ENCODE measurements at regions not wholly inside any gene's neighbourhood (a gene's known extent, or its start where the extent isn't known, plus 50 kb on each side); places are given as distances from the start of the nearest gene placed in this dataset.

DNA sequence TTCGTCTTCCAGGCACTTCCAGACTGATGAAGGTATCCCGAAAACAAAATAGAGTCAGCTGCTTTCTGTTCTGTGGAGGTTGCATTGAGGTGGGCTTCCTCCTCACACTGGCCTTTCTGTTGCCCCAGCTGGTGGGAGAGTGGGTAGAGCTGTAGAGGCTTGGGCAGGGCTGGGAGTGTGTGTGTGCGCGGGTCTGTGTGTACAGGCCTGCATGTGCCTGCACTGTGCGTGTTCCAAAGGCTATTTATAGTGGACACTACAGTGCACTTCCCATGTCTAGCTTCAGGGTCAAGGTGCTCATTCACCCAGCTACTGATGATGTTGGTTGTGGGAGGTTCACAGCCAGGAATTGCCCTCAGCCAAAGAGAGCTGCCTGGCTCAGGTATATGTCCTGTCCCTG is 260.1 kb upstream of the HABP2 start:
- DNase-seq = no peak

DNA sequence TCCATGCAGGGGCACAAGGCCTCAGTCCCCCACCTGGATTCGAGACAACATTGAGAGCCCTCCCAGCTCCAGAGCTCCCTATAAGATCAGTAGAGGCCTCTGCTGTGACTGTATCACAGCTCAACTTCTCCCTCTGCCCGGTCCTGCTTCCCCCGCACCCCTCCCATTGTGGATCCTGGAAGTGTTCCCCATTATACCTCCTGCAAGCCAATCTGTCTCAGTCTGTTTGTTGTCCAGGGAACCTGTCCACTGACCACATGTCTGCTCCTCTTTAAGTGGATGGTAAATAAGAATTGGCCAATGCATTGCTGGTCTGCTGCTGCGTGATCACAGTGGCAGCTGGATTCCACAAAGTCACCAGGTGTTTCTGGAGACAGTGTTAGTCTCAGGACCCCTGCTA is 259.7 kb upstream of the HABP2 start:
- DNase-seq = no peak

DNA sequence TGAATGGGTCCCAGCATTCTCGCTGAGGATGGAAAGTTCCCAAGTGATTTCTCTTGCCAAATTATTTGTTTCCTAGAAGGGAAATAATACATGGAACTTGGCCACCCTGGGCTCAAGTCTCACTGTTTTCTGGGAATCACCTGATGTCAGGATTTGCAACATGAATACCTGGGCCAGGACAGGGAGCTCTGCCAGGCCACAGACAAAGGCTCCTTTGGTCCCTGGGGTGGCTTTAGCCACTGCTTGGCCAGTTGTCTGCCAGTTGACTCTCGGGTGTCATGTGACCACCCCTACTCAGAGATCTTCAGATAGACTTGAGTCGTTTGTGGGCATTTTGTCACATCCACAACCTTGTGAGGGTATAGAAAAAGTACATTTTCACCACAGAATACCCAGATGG is 258.0 kb upstream of the HABP2 start:
- no peak for DNase-seq

DNA sequence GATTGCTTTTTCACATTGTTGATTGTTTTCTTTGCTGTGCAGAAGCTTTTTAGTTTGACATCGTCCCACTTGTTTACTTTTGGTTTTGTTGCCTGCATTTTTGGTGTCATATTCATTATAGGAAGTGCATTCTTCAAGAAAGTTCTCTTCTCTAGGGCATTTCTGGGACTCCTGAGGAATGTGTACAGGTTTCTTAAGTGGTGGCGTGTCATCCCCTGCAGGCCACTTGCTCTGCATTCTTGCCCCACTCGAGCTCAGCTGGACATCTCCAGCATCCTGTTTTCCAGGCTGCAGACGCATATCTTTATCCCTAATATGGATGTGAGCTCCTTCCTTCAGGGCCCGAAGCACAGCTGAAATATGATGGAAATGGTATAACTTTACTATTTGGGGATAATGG is 255.6 kb upstream of the HABP2 start:
- DNase-seq = no peak

DNA sequence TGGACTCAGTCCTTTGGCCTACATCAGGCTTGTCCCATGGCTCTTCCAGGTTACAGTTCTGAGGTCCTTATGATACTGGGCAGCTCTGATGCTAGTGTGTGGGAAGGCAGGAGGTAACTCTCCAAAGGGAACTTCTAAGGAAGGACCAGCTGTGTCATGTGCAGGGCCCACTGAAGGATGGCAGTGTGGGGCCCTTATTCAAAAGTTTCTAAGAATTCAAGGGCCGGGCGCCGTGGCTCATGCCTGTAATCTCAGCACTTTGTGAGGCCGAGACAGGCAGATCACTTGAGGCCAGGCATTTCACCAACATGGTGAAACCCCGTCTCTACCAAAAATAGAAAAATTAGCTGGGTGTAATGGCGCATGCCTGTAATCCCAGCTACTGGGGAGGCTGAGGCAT is 254.2 kb upstream of the HABP2 start:
- DNase-seq = no peak

DNA sequence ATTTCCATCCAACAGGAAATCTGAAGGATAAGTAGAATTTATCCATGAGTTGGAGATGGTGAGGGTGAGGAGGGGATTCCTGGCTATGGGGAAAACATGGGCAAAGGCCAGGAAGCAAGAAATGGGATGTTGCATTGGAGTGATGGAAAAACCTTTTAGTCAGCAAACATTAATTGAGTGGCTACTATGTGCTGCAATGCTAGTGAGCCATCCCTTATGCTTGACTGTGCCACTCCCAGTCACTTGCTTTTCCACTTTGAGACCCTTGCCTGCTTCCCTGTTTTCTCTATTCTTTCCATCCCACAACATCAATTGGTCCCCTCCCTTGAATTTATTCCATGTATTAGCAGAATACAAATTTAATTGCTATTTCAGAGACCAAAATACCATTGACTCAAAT is 252.7 kb upstream of the HABP2 start:
- no peak for DNase-seq

DNA sequence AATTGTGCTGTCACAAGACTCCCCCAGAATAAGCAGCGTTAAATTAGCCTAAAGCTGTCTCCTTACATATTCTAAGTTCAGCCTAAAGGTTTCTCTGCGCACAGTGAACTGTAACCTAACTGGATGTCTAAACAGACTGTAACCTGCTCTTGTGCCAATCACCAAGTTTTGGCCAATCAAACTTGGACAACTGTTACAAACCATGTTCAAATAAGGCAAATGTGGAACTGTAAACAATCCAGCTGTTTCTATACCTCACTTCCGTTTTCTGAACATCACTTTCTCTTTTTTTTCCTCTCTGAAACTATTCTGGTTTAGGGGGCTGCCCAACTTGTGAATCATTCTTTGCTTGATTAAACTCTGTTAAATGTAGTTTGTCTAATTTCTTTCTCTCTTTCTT is 252.2 kb upstream of the HABP2 start:
- DNase-seq = no peak

DNA sequence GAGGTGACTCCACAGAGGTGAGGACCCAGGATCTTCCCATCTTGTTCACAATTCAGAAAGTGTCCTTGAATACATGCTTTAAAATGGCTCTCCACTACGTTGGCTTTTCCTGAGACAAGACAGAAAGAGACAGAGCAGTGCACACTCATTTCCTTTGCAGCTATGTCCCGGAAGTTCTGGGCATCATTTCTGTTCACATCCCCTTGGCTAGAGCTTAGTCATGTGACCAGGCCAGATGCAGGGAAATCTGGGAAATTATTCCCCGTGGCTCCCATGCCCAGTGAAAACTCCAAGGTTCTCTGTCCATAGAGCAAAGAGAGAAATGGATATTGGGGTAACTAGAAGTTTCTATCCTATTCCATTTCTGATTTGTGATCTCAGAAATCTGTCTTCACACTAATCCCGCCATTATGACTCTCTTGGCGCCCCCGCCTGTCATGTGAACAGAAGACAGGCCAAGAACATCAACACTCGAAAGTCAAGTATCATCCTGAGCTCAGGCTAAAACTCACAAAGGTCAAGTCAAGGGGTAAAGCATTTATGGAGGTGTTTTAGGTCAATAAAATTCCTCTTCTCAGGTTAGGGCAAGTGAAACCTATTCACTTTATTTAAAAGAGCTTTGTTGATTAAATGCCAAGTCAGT is 251.4 kb upstream of the HABP2 start:
- no peak for DNase-seq

DNA sequence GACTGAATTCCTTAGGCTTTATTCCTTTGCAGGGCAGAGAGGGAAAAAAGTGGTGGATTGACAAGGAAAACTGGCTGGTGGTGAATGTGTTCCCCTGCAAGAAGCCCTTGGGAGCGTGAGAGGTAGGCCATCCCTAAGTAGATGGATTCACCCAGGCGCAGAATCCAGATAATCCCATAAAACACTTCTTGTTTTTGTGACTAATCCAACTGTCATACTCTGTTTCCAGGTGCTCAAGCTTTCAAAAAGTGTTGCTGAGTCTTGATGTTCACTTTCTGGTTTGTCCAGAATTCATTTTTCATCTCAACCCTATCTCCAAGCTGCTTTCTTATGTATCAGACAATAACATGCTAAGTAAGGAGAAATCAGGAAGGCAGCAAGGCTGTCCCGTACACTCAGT is 250.8 kb upstream of the HABP2 start:
- no peak for DNase-seq

DNA sequence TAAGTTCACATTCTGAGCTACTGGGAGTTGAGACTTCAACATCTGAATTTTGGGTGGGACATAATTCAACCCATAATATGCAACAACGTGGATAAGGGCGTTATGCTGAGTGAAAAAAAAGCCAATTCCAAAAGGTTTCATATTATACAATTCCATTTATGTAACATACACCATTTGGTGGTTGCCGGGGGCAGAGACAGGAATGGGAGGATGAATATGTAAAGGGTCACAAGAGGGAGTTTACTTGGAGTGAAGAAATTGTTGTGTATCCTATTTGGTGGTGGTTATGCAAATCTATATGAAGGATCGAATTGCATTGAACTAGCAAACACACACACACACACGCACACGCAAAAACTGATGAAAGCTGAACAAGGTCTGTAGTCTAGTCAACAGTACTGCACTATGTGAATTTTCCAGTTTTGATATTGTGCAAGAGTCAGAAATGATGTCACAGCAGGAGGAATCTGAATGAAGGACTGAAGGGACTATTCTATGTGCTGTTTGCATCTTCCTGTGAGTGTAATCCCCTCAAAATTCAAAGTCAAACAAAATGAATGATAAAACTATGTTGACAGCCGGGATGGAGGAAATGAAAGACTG is 249.2 kb upstream of the HABP2 start:
- DNase-seq = no peak

DNA sequence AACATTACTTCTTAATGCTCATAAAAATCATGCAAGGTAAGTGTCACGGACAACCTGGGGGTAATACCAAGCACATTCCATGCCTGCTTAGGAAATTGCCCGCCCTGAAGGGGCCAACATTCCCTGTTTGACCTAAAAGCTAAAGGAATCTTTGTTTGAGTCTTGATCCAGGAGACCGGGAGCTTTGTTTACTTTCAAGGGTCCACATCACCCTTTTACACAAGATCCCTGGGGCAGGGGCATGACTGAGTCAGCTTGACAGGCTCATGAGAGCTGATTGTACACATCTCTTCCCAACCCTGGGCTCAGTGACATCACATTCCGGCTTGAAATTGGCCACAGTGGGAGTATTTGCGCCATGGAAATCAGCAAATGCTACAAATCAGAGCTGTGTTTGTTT is 248.1 kb upstream of the HABP2 start:
- DNase-seq = no peak

DNA sequence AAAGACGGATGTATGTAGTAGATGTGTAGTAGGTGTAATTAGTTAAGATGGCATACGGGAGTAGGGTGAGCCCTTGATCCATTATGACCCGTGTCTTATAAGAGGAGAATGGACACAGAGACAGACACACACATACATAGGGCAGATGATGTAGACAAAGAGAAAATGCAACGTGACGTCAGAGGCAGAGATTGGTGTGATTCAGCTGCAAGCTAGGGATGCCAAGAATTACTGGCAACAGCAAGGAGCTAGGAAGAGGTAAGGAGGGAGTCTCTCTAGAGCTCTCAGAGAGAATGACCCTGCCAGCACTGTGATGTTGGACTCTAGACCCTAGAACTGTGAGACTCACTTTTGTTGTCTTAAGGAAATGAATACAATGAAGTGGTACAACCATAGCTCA is 247.0 kb upstream of the HABP2 start:
- no peak for DNase-seq

DNA sequence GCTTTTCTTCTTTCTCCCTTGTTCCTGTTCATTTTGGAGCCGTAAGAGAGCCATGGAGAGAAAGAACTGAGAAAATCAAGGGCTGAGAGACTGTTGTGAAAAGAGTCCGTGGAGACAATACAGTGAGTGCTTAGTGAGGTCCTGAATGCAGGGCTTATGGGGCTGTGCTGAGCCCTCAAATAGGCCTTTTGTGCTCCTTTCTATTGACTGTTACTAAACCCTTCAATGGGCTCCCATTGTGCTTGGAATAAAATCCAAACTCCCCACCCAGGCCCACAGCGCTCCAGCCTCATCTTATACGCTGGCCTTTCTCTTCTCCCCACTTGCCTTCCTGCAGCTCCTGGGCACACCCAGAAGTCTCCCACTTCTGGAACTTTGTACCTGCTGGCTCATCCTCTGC is 243.1 kb upstream of the HABP2 start:
- DNase-seq = no peak

DNA sequence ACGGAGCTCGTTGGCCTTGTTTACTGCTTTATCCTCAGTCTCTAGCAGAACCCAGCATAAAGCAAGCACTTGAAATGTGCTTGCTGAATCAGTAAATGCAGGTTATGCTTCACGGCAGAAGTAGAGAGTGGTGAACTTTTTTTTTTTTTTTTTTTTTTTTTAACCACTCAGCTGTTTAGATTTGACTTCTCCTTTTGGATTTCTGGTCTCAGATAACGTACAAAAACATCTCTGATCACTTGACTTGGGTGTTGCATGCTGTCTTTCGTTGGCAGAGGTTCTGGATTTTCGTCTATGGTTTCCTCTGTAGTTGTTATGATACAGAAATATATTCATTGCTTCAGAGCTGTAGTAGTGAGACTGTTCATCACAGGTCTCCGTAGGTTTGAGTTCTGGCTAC is 242.5 kb upstream of the HABP2 start:
- no peak for DNase-seq

DNA sequence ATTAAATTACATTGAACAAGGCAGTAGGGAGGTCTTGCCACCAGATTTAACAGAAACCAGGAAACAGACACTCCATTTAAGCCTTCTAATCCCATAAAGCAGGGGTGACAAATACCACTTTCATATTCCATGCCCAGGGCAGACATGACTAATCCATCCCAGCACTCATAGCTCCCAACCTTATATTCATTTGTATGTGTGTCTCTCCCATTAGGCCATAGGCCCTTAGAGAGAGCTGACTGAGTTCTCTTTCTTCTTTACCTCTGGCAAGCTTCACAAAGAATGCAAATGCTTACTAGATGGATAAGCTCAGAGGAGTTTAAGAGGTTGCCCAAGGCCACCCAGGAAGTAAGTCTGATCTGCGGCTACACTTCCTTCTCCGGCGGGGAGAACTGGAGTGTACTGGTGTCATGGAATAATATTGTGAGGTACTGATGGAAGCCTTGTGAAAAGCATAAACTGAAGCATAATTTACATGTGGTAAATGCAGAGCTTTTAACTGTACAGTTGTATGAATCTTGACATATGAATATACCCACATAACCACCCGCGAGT is 239.7 kb upstream of the HABP2 start:
- DNase-seq = no peak

DNA sequence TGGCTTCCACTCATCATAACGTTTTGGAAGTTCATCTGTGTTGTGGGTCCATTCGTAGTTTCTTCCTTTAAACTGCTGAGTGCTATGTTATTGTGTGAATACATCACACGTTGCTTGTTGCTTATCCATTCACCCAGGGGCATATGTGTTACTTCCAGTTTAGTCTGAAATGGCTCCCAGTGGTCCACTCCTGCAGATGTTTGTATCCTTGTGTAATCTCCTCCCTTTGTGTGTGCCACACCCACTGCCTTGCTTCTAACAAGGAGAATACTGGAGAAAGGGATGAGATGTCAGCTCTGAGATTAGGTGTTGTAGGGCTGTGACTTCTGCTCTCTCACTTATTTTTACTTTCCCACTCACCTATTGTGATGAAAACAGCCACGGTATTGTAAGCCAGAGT is 239.1 kb upstream of the HABP2 start:
- DNase-seq = no peak

DNA sequence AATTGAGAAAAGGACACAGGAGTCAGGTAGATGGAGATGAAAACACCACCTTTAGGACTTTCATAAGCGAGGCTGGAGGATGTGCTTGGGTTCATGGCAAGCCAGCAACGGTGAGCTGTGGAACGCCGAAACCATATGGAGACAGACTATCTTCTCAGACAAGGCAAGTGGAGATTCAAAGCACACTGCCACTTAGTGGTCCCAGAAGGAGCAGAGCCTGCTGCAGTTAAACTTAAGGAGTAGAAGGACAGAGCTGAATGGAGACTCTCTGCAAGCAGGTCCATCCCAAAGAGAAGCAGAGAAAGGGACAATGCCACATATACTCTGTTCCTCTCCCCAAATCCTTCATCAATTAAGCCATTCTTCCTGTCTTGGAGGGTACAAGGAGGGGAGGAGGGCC is 236.3 kb upstream of the HABP2 start:
- DNase-seq = no peak

DNA sequence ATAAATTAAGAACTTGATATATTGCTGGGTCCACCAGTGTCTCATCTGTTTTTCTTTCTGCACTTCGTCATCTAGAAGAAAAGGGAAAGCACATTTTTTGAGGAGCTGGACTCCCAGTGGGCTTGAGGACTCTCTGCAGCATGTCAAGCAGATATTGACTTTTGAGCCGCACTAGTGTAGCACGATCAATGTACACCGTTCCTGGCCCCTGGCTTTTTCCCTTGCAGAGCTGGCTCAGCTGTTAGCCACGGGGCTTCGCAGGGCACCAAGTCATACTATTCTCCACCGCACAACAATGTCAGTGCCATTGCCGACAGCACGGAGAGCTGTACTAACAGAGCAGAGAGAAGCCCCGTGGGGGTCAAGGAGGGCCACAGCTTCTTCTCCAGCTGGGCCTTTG is 235.4 kb upstream of the HABP2 start:
- no peak for DNase-seq

DNA sequence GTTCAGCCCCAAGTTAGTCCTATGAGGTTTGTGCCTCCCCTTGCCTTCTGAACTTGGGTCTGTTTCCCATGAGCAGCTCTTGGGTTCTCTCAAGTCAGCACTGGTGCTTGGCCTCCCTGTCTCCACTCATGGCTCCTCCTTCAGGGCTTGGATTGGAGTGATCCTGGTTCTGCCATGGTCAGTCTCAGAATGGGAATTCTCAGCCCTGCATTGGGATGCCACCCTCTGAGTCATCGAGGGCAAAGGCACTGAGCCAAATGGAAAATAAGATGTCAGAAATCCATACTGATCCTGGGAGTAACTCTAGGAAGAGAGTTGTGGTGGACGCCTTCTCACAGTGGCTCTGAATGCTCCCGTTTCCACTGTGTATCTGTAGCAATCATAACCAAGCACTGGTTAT is 233.4 kb upstream of the HABP2 start:
- no peak for DNase-seq

DNA sequence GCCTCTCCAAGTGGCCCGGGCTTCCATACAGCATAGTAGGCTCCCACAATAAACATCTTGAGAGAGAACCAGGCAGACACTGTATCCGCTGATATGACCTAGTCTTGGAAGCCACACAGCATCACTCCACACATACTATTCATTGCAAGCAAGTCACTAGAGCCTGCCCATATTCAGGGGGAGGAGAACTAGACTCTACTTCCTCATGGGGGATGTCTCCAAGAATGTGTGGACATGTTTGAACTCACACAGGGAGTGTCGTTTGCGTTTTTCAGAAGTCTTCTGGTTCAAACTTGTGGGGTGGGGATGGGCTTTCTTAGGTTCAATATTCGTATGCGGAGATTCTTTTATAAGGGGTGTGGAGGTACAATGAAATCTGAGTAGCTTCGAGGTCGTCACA is 232.6 kb upstream of the HABP2 start:
- DNase-seq = no peak

DNA sequence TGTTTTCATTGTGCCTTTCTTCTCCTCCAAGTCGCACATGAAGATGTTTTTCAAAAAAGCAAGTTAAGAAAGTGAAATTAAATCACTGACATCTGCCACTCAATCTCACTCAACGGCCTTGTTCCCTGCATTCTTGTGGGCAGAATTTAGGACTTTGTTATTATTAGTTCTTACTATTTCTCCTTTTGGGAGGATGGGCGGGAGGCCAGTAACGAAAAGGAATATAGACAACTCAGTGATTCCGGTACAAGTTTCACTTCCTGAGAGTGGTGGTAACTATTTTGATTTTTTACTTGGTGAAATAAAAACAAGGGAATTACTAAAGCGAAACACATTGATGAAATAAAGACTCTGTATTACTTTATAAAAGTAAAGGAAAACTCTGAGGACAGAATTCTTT is 231.9 kb upstream of the HABP2 start:
- DNase-seq = no peak

DNA sequence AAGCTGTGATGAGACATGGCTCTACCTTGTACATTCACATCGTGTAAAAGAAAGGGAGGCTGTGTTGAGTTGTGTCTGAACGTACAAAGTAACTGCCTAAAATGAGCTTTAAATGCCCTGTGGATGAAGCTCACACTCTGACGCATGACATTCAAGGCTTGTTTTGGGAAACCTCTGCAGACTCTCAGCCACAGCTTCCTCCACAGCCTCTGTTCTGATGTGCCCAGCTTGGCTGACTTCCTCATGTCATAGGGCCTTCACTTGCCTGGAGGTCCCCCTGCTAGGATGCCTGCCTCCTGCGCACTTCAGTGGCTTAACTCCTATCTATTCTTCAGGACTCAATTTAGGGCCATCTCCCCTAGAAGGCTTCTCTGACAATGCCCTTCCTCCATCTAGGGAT is 230.0 kb upstream of the HABP2 start:
- DNase-seq = no peak

DNA sequence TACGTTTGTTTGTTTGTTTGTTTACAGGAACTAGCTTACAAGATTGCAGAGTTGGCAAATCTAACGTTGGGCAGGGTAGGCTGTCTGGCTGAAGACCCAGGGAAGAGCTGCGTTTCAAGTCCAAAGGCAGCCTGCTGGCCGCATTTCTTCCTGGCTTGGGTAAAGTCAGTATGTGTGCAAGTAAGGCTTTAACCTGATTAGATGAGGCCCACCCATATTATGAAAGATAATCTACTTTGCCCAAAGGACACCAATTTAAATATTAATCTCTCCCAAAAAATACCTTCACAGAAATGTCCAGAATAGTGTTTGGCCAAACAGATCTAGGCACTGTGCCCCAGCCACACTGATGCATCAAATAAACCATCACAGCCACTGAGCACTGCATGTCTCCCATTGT is 228.9 kb upstream of the HABP2 start:
- no peak for DNase-seq

DNA sequence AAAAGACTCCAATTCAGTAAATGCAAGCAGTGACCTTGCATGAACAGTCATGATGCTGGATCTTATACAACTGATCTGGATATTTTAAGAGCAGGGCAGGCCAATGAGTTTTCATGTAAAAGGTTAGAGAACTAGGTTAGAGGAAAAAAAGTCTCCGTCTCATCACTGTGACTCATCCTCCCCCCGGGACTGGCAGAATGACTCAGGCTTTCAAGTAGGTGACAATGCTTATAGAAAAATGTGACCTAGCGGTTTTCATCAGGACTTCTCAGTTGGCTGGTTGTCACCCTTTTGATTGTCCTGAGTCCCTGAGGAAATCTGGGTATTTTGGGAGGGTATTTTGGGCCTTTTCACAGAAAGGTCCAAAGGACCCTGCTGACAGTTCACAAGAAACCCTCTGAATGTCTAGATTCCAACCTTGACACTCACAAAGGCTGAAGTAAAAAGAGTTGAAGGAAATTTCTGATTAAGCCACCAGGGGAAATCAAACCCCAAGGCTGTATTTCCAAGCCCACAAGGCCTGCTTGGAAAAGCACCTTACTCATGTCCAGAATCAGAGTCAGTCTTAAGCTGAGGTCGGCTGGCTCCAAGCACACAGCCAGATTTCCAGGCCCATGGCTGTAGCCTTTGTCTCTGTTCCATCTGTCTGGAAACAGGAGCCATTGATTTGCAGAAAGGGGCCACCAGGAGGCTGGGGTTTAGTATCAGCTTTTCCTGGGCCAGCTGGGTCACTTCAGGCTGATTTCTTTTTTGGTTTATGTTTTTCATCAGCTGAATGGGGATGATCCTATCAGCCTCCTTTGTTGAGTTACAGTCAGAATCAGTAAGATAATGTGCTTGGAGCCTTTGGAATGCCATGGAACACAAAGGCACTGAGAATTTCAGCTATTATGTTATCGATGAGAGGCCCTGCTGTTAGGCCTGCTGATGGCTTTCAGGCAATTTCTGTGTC is 226.4 kb upstream of the HABP2 start:
- DNase-seq = no peak
